HepG2 (cell line): ENCODE measurements at regions not wholly inside any gene's neighbourhood (a gene's known extent, or its start where the extent isn't known, plus 50 kb on each side); places are given as distances from the start of the nearest gene placed in this dataset.

Source experiments
- ATAC-seq: fragments of 200-7000 bp; cut with Tn5 transposase; 3 replicates; pipeline ENCODE4 v1.9.1; 2020; ENCODE audit warnings: mild to moderate bottlenecking, moderate library complexity
- BruUV-seq: library from RNA; stranded (reverse); fragments of 400-500 nt; replicated peaks from 2 replicates; lab custom pipeline; 2021; lab: Mats Ljungman, UMichigan
- CTCF ChIA-PET: fragments of 300-600 bp; formaldehyde crosslinking; extraction: SDS; loops from one replicate; lab custom pipeline; 2021; ENCODE audit warnings: low total read pairs, inconsistent platforms, low intra/inter-chr PET ratio; lab: Yijun Ruan, JAX
- POLR2A ChIA-PET: fragments of 350-600 bp; sonication (Branson Sonifier 250); formaldehyde crosslinking; loops from one replicate; lab custom pipeline; 2020; ENCODE audit warnings: antibody characterized with exemption, inconsistent platforms; lab: Yijun Ruan, JAX
- DNase-seq: peaks from one replicate; pipeline ENCODE4 v3.0.0-alpha.2; 2015; ENCODE audit warnings: low spot score
- FAIRE-seq: peaks from 3 replicates; lab custom pipeline; 2011; peaks lifted over from hg19 to GRCh38; lab: Jason Lieb, UNC
- H2AFZ ChIP-seq: one replicate; pipeline ENCODE4 v1.6.1; 2011; ENCODE audit warnings: low read length, inconsistent platforms
- H3K27ac ChIP-seq: fragments of 300-600 bp; 3 replicates; pipeline ENCODE4 v1.8.0; 2011; ENCODE audit warnings: mixed run types, mild to moderate bottlenecking, mixed read lengths, low read length, inconsistent platforms; ENCODE audit not compliant: insufficient read depth; ENCODE audit errors: extremely low read length
- H3K27me3 ChIP-seq, 2 experiments: fragments of 200-600 bp in 1 of 2; 2 replicates in 1 of 2; 3 replicates in 1 of 2; pipeline versions ENCODE4 v1.6.0 to v1.8.0; 2011; ENCODE audit warnings: low read length in 2 of 2, mild to moderate bottlenecking in 2 of 2, moderate library complexity in 2 of 2, inconsistent platforms in 1 of 2; ENCODE audit not compliant: insufficient read depth in 2 of 2, control insufficient read depth in 1 of 2
- H3K36me3 ChIP-seq, 2 experiments: fragments of 200-600 bp in 1 of 2; replicated peaks in 1 of 2; 2 replicates in 1 of 2; 3 replicates in 1 of 2; pipeline versions ENCODE4 v1.5.1 to v1.8.0; 2011; ENCODE audit warnings: low read length in 2 of 2, inconsistent platforms in 1 of 2; ENCODE audit not compliant: insufficient read depth in 2 of 2, control insufficient read depth in 1 of 2
- H3K4me1 ChIP-seq: 2 replicates; pipeline ENCODE4 v1.5.1; 2012; ENCODE audit warnings: low read length, inconsistent platforms; ENCODE audit not compliant: insufficient read depth
- H3K4me2 ChIP-seq: 2 replicates; pipeline ENCODE4 v1.6.0; 2011; ENCODE audit warnings: low read depth, low read length, inconsistent platforms
- H3K4me3 ChIP-seq, 3 experiments: fragments of 200-600 bp in 1 of 3; sonication (generic), shearing (Covaris generic) in 1 of 3; replicated peaks in 1 of 3; 2 replicates each; pipeline ENCODE4 v1.5.1; 2011 to 2016; ENCODE audit warnings: low read length in 3 of 3, inconsistent platforms in 2 of 3, low read depth in 2 of 3, mild to moderate bottlenecking in 2 of 3, control low read depth in 1 of 3, mixed read lengths in 1 of 3; ENCODE audit not compliant: insufficient read depth in 1 of 3
- H3K79me2 ChIP-seq: one replicate; pipeline ENCODE4 v1.6.1; 2011; ENCODE audit warnings: low read length, inconsistent platforms; ENCODE audit not compliant: insufficient read depth
- H3K9ac ChIP-seq: 2 replicates; pipeline ENCODE4 v1.6.0; 2011; ENCODE audit warnings: mild to moderate bottlenecking, low read depth, low read length, inconsistent platforms; ENCODE audit not compliant: insufficient read depth
- H3K9me3 ChIP-seq: 2 replicates; pipeline ENCODE4 v1.5.1; 2012; ENCODE audit warnings: mild to moderate bottlenecking, low read length
- H4K20me1 ChIP-seq: 2 replicates; pipeline ENCODE4 v1.6.0; 2011; ENCODE audit warnings: inconsistent platforms, mild to moderate bottlenecking, low read length, moderate library complexity; ENCODE audit not compliant: insufficient read depth
- DNMT3B ChIP-seq: conservative IDR thresholded peaks from 2 replicates; pipeline ENCODE4 v1.6.1; 2016; ENCODE audit warnings: missing biosample characterization, control low read depth
- E2F5 ChIP-seq: sonication (generic); formaldehyde crosslinking; conservative IDR thresholded peaks from 2 replicates; pipeline ENCODE4 v1.4.0; 2020; ENCODE audit warnings: missing genetic modification reagents
- ERF ChIP-seq: IDR thresholded peaks from 2 replicates; pipeline ENCODE4 v1.6.1; 2018; ENCODE audit warnings: missing biosample characterization, missing genetic modification reagents
- FOXA3 ChIP-seq: IDR thresholded peaks from 2 replicates; pipeline ENCODE4 v1.6.1; 2016; ENCODE audit warnings: missing genetic modification reagents, missing compliant biosample characterization
- GABPA ChIP-seq, 2 experiments: IDR thresholded peaks; 2 replicates each; pipeline ENCODE4 v1.6.1; 2011 to 2016; ENCODE audit warnings: low read depth in 2 of 2, low read length in 1 of 2, missing biosample characterization in 1 of 2, missing genetic modification characterization in 1 of 2
- HIVEP1 ChIP-seq: sonication (generic); formaldehyde crosslinking; IDR thresholded peaks from 2 replicates; pipeline ENCODE4 v1.4.0; 2020; ENCODE audit warnings: mild to moderate bottlenecking, missing genetic modification reagents
- JUN ChIP-seq: sonication (generic); formaldehyde crosslinking; IDR thresholded peaks from 2 replicates; pipeline ENCODE4 v1.4.0; 2020; ENCODE audit warnings: mild to moderate bottlenecking, missing genetic modification reagents
- MIXL1 ChIP-seq: IDR thresholded peaks from 2 replicates; pipeline ENCODE4 v1.6.1; 2016
- SOX6 ChIP-seq, 2 experiments: fragments of 450-650 bp in 1 of 2; sonication (generic) in 1 of 2; formaldehyde crosslinking in 1 of 2; IDR thresholded peaks; 2 replicates each; pipeline versions ENCODE4 v1.4.0 to v1.6.1; 2017 to 2020; ENCODE audit warnings: antibody characterized with exemption in 1 of 2, mild to moderate bottlenecking in 1 of 2, missing genetic modification reagents in 1 of 2
- TP53 ChIP-seq: sonication (generic); formaldehyde crosslinking; conservative IDR thresholded peaks from 2 replicates; pipeline ENCODE4 v1.4.0; 2020; ENCODE audit warnings: missing genetic modification reagents
- ZBTB43 ChIP-seq: sonication (generic); formaldehyde crosslinking; conservative IDR thresholded peaks from 2 replicates; pipeline ENCODE4 v1.4.0; 2020; ENCODE audit warnings: missing genetic modification reagents
- ZNF225 ChIP-seq: sonication (generic); formaldehyde crosslinking; IDR thresholded peaks from 2 replicates; pipeline ENCODE4 v1.4.0; 2020; ENCODE audit warnings: mild to moderate bottlenecking, missing genetic modification reagents
- ZNF281 ChIP-seq: sonication (generic); formaldehyde crosslinking; IDR thresholded peaks from 2 replicates; pipeline ENCODE4 v1.4.0; 2020; ENCODE audit warnings: missing genetic modification reagents, borderline replicate concordance
- ZNF629 ChIP-seq: sonication (generic); formaldehyde crosslinking; conservative IDR thresholded peaks from 2 replicates; pipeline ENCODE4 v1.5.0; 2020; ENCODE audit warnings: missing genetic modification reagents
- ZNF781 ChIP-seq: sonication (generic); formaldehyde crosslinking; IDR thresholded peaks from 2 replicates; pipeline ENCODE4 v1.5.1; 2020; ENCODE audit warnings: borderline replicate concordance, mild to moderate bottlenecking, missing genetic modification reagents; ENCODE audit errors: not compliant biosample characterization
- WGBS: methylation state at CpG from one replicate; pipeline ENCODE4 v1.1.6; 2017; ENCODE audit warnings: low lambda C conversion rate; 5-methylcytosine and 5-hydroxymethylcytosine counted together
- in situ Hi-C: cut with HindIII; loops from 2 replicates; pipeline ENCODE4 v1.10.0; 2017; ENCODE audit warnings: low pct_unique_long_range_greater_than_20kb; ENCODE audit not compliant: extremely low pct_ligation_motif_present
- intact Hi-C: fragments of 100-400 bp; cut with micrococcal nuclease; formaldehyde crosslinking; loops from one replicate; pipeline ENCODE4 v1.10.0; 2022; ENCODE audit not compliant: unreplicated experiment

GRCh38 chr3:40677749-40678148 lies 153.0 kb downstream of the ZNF621 start:
- no peaks in the 10 kb centered on the region for H3K79me2 ChIP-seq
- TF ChIP-seq ZBTB43 (CRISPR knock-in tag): no peak
- DNase-seq (no peak), ATAC-seq (no peak), FAIRE-seq (no peak)
- H3K36me3 ChIP-seq: no peaks in the 10 kb centered on the region
- no peak overlapping the region for H3K4me2 ChIP-seq
- POLR2A ChIA-PET: no interaction called here
- H3K27ac ChIP-seq: no peak overlapping the region
- no peak overlapping the region for H3K4me3 ChIP-seq
- no peaks in the 10 kb centered on the region; a peak in 1 of 5 replicates for H3K27me3 ChIP-seq
- no peaks in the 10 kb centered on the region for H4K20me1 ChIP-seq
- CTCF ChIA-PET: no interaction called here
- H3K9ac ChIP-seq: no peak overlapping the region
- in situ Hi-C loops (no loop called here), intact Hi-C loops (loop anchor here (10.0 kb wide), 1 partner anchor 947 kb away; no protein-coding TSS in a partner anchor)
- no peaks in the 10 kb centered on the region for H3K9me3 ChIP-seq
- H3K4me1 ChIP-seq: 0 out of 2 replicates have a peak, but pooled peaks cover 8% of the 10 kb centered on the region
- no peak overlapping the region for H2AFZ ChIP-seq
- WGBS: 34% methylated on average over 3 of the region's 3 CpGs
- no TSS peak for BruUV-seq

GRCh38 chr3:40679290-40679689 lies 154.5 kb downstream of the ZNF621 start:
- intact Hi-C loops: loop anchor here (10.0 kb wide), 1 partner anchor 946 kb away; no protein-coding TSS in a partner anchor
- ATAC-seq: no peak
- POLR2A ChIA-PET: no interaction called here
- Histone ChIP-seq H3K4me1 (0 out of 2 replicates have a peak, but pooled peaks cover 8% of the 10 kb centered on the region), H3K4me3 (no peak overlapping the region), H3K36me3 (no peaks in the 10 kb centered on the region), H3K4me2 (no peak overlapping the region), H3K9ac (no peak overlapping the region), H2AFZ (no peak overlapping the region), H3K27me3 (no peaks in the 10 kb centered on the region; a peak in 1 of 5 replicates), H3K79me2 (no peaks in the 10 kb centered on the region), H4K20me1 (no peaks in the 10 kb centered on the region), H3K9me3 (no peaks in the 10 kb centered on the region), H3K27ac (no peak overlapping the region)
- in situ Hi-C loops: no loop called here
- no peak for FAIRE-seq
- CTCF ChIA-PET: no interaction called here
- no peak for DNase-seq
- WGBS: 2% methylated on average over 4 of the region's 4 CpGs
- no TSS peak for BruUV-seq
- TF ChIP-seq ZNF629 (CRISPR knock-in tag): no peak
- no peak for TF ChIP-seq TP53 (CRISPR knock-in tag)
- TF ChIP-seq GABPA (IDR thresholded peaks at IDR 0.05; ENCODE audit: low read depth, low read length): no peak
- TF ChIP-seq GABPA (CRISPR knock-in tag; IDR thresholded peaks at IDR 0.05; ENCODE audit: low read depth): no peak
- TF ChIP-seq MIXL1 (CRISPR knock-in tag): no peak
- no peak for TF ChIP-seq DNMT3B (CRISPR knock-in tag)
- TF ChIP-seq FOXA3: no peak
- no peak for TF ChIP-seq ZNF781 (CRISPR knock-in tag)
- TF ChIP-seq E2F5 (CRISPR knock-in tag): no peak
- no peak for TF ChIP-seq ERF (CRISPR knock-in tag)
- TF ChIP-seq ZNF225 (CRISPR knock-in tag): no peak
- TF ChIP-seq ZNF281 (CRISPR knock-in tag): no peak
- no peak for TF ChIP-seq HIVEP1 (CRISPR knock-in tag)
- no peak for TF ChIP-seq SOX6 (IDR thresholded peaks at IDR 0.05)
- TF ChIP-seq SOX6 (CRISPR knock-in tag; IDR thresholded peaks at IDR 0.05): no peak
- no peak for TF ChIP-seq JUN (CRISPR knock-in tag)
